Psoas muscle (tissue), 7 donors: ENCODE measurements at regions not wholly inside any gene's neighbourhood (a gene's known extent, or its start where the extent isn't known, plus 50 kb on each side); places are given as distances from the start of the nearest gene placed in this dataset.
"Not testable (repeated sequence)": the region's sequence is repeated elsewhere in the genome, so short reads cannot be mapped to it uniquely, and the experiment has no call there.

Experiments used
- ATAC-seq, 4 donors: fragments of 200-7000 bp; cut with Tn5 transposase; one replicate each; pipeline ENCODE4 v1.9.1; 2020; ENCODE audit warnings: moderate library complexity in 3 of 4, mild to moderate bottlenecking in 2 of 4
- DNase-seq, 2 donors: peaks; one replicate each; pipeline ENCODE4 v3.0.0-alpha.2; 2020
- H3K27ac ChIP-seq: fragments of 200-600 bp; one replicate; pipeline ENCODE4 v1.8.0; 2022
- H3K27me3 ChIP-seq, 3 donors: fragments of 200-600 bp in 1 of 3; one replicate each; pipeline versions ENCODE4 v1.6.1 to v1.8.0; 2013 to 2022; ENCODE audit warnings: low read length in 2 of 3, mild to moderate bottlenecking in 2 of 3, moderate library complexity in 1 of 3; ENCODE audit not compliant: insufficient read depth in 3 of 3
- H3K36me3 ChIP-seq, 2 donors: fragments of 200-600 bp in 1 of 2; one replicate each; pipeline versions ENCODE4 v1.6.1 to v1.8.0; 2013 to 2022; ENCODE audit warnings: low read depth in 1 of 2, mild to moderate bottlenecking in 1 of 2, moderate library complexity in 1 of 2; ENCODE audit not compliant: insufficient read depth in 1 of 2
- H3K4me1 ChIP-seq: fragments of 200-600 bp; one replicate; pipeline ENCODE4 v1.8.0; 2022
- H3K4me3 ChIP-seq: fragments of 200-600 bp; one replicate; pipeline ENCODE4 v1.8.0; 2022; ENCODE audit warnings: mild to moderate bottlenecking
- H3K9me3 ChIP-seq: fragments of 200-600 bp; one replicate; pipeline ENCODE4 v1.8.0; 2022
- CTCF ChIP-seq: fragments of 200-600 bp; IDR thresholded peaks from one replicate; pipeline ENCODE4 v1.8.0; 2022; ENCODE audit warnings: antibody characterized with exemption
- WGBS, 3 donors: extraction: QIAGEN DNeasy Blood & Tissue Kit; methylation state at CpG; one replicate each; pipeline versions ENCODE4 v1.1.6 to v1.1.7; 2013; 5-methylcytosine and 5-hydroxymethylcytosine counted together
- intact Hi-C, 2 donors: fragments of 100-400 bp; cut with DNase I; formaldehyde crosslinking; loops; one replicate each; pipeline versions ENCODE4 v1.11.0 to v1.14.2; 2022
- donor health status: healthy with polysubstance abuse.
- donor health status: DM: no; HTN: no; CAD: no; lungs with moderate emphysema.
- donor health status: Bipolar disorder and iron deficiency.
- donor health status: healthy.
- donor health status: DM: yes; HTN: yes; CAD: no.
- donor health status: DM: no; HTN: no; CAD: no.
- donor health status: DM: yes; HTN: yes; CAD: no.

- WGBS, 3 donors: 47 to 56% (median 50%) methylated on average over 2 of the region's 2 CpGs
- TF ChIP-seq CTCF: no peak
- H3K27me3 ChIP-seq: no peaks in the 10 kb centered on the region
- H3K4me3 ChIP-seq: no peak overlapping the region
- no peaks in the 10 kb centered on the region for H3K36me3 ChIP-seq
- H3K9me3 ChIP-seq: no peaks in the 10 kb centered on the region
- H3K27ac ChIP-seq: no peak overlapping the region
- intact Hi-C loops: no loop called here
- ATAC-seq (no peak), DNase-seq (no peak)
- H3K4me1 ChIP-seq: no peaks in the 10 kb centered on the region
Observed at GRCh38 chr9:97140566-97140965, 101.6 kb upstream of the CTSV start.

- WGBS, 3 donors: 58 to 80% (median 63%) methylated on average over 2 of the region's 2 CpGs
- TF ChIP-seq CTCF: no peak
- Histone ChIP-seq H3K27me3 (no peaks in the 10 kb centered on the region), H3K4me1 (no peaks in the 10 kb centered on the region), H3K36me3 (no peaks in the 10 kb centered on the region), H3K9me3 (no peaks in the 10 kb centered on the region), H3K4me3 (no peak overlapping the region), H3K27ac (no peak overlapping the region)
- intact Hi-C loops: no loop called here
- ATAC-seq (no peak), DNase-seq (no peak)
Observed at GRCh38 chr9:97136421-97136820, 97.5 kb upstream of the CTSV start.

GRCh38 chr9:97133966-97134365 lies 95.0 kb upstream of the CTSV start:
- DNase-seq, H3K36me3 ChIP-seq, H3K4me1 ChIP-seq, intact Hi-C loops, H3K27ac ChIP-seq, H3K9me3 ChIP-seq, H3K4me3 ChIP-seq, H3K27me3 ChIP-seq, ATAC-seq: not testable (repeated sequence)
- 95 to 98% (median 97%) methylated on average over 3 to 4 of the region's 4 CpGs for WGBS, 3 donors

GRCh38 chr9:97132865-97133264 lies 93.9 kb upstream of the CTSV start:
- intact Hi-C loops: no loop called here
- WGBS, 3 donors: 90 to 100% (median 90%) methylated on average over 2 of the region's 2 CpGs
- H3K9me3 ChIP-seq: no peaks in the 10 kb centered on the region
- ATAC-seq (no peak), DNase-seq (no peak)
- no peak overlapping the region for H3K27ac ChIP-seq
- H3K4me1 ChIP-seq: no peaks in the 10 kb centered on the region
- TF ChIP-seq CTCF: no peak
- peaks cover 0 to 2% (median 0%) of the 10 kb centered on the region in 3 donors for H3K27me3 ChIP-seq
- no peak overlapping the region for H3K4me3 ChIP-seq
- no peaks in the 10 kb centered on the region for H3K36me3 ChIP-seq

- H3K4me3 ChIP-seq, H3K9me3 ChIP-seq, H3K36me3 ChIP-seq, DNase-seq, H3K4me1 ChIP-seq, H3K27me3 ChIP-seq, ATAC-seq, H3K27ac ChIP-seq, intact Hi-C loops: not testable (repeated sequence)
- WGBS, 3 donors: 90 to 93% (median 92%) methylated on average over 16 of the region's 16 CpGs
Observed at GRCh38 chr9:97130864-97131263, 91.9 kb upstream of the CTSV start.

GRCh38 chr9:97130387-97130786 lies 91.4 kb upstream of the CTSV start:
- H3K9me3 ChIP-seq, ATAC-seq, H3K36me3 ChIP-seq, H3K27me3 ChIP-seq, intact Hi-C loops, H3K4me3 ChIP-seq, H3K4me1 ChIP-seq, DNase-seq, H3K27ac ChIP-seq: not testable (repeated sequence)
- 94 to 96% (median 96%) methylated on average over 20 to 27 of the region's 27 CpGs for WGBS, 3 donors
